ENCODE measurements at regions not wholly inside any gene's neighbourhood (a gene's known extent, or its start where the extent isn't known, plus 50 kb on each side); places are given as distances from the start of the nearest gene placed in this dataset.

DNA sequence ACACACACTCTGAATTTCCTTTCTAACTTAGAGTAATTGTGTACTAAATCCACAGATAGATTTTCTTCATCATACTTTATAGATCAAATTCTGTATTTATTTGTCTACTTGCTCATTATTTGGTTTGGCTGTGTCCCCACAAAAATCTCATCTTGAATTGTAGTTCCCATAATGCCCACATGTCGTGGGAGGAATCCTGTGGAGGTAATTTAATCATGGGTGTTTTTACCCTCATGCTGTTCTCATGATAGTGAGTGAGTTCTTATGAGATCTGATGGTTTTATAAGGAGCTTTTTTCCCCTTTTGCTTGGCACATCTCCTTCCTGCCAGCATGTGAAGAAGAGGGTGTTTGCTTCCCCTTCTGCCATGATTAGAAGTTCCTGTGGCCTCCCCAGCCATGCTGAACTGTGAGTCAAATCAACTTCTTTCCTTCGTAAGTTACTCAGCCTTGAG, 198.3 kb upstream of the TGFBR2 start:
- TF ChIP-seq, protein P1, sequence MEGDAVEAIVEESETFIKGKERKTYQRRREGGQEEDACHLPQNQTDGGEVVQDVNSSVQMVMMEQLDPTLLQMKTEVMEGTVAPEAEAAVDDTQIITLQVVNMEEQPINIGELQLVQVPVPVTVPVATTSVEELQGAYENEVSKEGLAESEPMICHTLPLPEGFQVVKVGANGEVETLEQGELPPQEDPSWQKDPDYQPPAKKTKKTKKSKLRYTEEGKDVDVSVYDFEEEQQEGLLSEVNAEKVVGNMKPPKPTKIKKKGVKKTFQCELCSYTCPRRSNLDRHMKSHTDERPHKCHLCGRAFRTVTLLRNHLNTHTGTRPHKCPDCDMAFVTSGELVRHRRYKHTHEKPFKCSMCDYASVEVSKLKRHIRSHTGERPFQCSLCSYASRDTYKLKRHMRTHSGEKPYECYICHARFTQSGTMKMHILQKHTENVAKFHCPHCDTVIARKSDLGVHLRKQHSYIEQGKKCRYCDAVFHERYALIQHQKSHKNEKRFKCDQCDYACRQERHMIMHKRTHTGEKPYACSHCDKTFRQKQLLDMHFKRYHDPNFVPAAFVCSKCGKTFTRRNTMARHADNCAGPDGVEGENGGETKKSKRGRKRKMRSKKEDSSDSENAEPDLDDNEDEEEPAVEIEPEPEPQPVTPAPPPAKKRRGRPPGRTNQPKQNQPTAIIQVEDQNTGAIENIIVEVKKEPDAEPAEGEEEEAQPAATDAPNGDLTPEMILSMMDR (IDR thresholded peaks at IDR 0.05): no peak
- Mint-ChIP-seq H3K27me3 (ENCODE audit: low read depth, poor library complexity) (no peaks in the 10 kb centered on the region), H3K27ac (no peak overlapping the region), H3K36me3 (ENCODE audit: low read depth) (no peaks in the 10 kb centered on the region), H3K4me3 (no peak overlapping the region), H3K4me1 (no peaks in the 10 kb centered on the region), H3K9me3 (no peaks in the 10 kb centered on the region)
- no peak for DNase-seq

DNA sequence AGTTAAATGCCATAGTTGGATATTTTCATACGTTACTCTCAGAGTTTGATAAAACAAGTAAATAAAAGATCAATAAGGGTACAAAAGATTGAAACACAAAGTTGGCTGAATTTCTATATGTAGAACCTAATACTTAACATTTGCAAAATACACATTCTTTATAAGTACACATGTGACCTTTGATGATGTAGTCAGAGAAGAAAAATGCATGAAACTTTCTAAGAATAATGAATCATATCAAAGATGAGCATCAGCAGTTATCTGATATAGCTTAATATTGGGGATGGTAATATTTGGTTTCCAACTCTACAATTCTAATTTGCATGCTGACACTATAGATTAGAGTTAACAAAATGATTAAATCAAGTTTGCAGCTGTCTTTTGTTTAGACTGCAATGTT, 188.0 kb upstream of the TGFBR2 start:
- no peak overlapping the region for H3K4me3 Mint-ChIP-seq
- TF ChIP-seq, protein P1 (IDR thresholded peaks at IDR 0.05): no peak
- no peaks in the 10 kb centered on the region for H3K9me3 Mint-ChIP-seq
- H3K36me3 Mint-ChIP-seq (ENCODE audit: low read depth): no peaks in the 10 kb centered on the region
- no peak for DNase-seq
- no peak overlapping the region for H3K27ac Mint-ChIP-seq
- H3K4me1 Mint-ChIP-seq: no peaks in the 10 kb centered on the region
- no peaks in the 10 kb centered on the region for H3K27me3 Mint-ChIP-seq (ENCODE audit: low read depth, poor library complexity)

DNA sequence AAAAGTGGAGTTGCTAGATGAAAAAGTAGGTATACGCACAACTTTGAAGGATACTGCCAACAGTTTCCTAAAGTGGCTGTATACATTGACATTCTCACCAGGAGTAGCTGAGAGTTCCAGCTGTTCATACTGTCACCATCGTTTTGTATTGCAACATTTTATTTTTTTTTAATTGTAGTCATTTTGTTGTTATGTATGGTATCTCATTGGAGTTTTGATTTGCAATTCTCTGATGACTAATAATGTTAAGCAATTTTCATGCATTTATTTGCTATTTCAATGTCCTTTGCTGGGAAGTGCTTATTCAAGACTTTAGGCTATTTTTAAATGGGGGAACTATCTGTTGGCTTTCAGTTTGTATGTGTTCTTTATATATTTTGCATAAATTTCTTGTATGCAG, 185.1 kb upstream of the TGFBR2 start:
- no peak overlapping the region for H3K4me3 Mint-ChIP-seq
- TF ChIP-seq, protein P1 (IDR thresholded peaks at IDR 0.05): no peak

DNA sequence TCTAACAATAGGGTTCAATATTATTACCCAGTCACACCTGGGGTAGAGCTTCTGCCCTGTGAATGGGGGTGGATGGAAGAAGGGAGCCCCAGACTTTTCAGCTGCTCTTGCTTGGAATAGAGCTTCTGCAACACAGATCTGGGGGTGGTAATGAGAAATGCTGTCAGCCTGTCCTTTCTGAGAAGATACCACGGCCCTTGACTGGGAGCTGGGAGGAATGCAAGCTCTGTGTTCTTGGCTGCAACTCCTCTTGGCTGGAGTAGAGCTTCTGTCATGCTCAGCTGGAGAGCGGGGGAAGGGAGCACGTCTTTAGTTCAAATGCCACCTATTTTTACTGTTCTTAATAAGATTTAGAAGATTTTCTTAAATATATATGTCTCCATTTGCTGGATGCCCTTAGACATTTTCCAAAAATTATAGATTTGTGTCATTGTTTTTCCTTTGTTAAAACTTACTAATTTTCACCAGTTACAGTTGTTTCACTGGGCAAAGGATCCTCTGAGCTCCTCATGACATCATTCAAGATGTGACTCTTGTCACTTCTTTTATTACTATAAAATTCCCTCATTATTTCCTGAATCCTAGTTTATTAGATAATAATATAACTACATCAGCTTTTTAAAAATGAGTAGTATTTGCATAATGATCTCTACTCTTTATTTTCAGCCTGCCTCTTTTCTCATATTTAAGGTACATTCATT, 180.0 kb upstream of the TGFBR2 start:
- TF ChIP-seq, protein P1 (IDR thresholded peaks at IDR 0.05): no peak
- no peaks in the 10 kb centered on the region for H3K4me1 Mint-ChIP-seq
- no peaks in the 10 kb centered on the region for H3K27me3 Mint-ChIP-seq (ENCODE audit: low read depth, poor library complexity)
- peaks cover 29% of the 10 kb centered on the region for H3K9me3 Mint-ChIP-seq
- H3K27ac Mint-ChIP-seq: no peak overlapping the region
- H3K4me3 Mint-ChIP-seq: no peak overlapping the region
- DNase-seq: no peak
- H3K36me3 Mint-ChIP-seq (ENCODE audit: low read depth): no peaks in the 10 kb centered on the region

More for the DNA sequence above, 185.1 kb upstream of the TGFBR2 start:
- DNase-seq: no peak
- Mint-ChIP-seq H3K36me3 (ENCODE audit: low read depth) (no peaks in the 10 kb centered on the region), H3K27me3 (ENCODE audit: low read depth, poor library complexity) (no peaks in the 10 kb centered on the region), H3K9me3 (no peaks in the 10 kb centered on the region), H3K4me1 (no peaks in the 10 kb centered on the region), H3K27ac (no peak overlapping the region)

DNA sequence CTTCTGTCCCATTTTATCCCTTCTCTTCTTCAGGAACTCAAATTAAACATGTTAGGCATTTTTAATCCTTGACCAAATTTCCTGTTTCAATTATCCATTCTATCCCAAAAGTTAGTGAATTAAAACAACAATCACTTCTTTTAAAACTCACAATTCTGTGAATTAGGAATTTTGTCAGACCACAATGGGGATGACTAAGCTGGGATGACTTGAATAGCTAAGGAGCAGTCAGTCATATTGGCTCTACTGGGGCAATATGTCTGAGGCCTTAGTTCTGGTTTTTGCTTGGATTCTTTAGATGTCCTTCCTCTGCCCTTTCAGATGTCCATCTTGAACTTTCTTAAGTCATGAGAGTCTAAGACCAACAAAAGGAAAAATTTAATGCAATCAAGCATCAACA, 178.2 kb upstream of the TGFBR2 start:
- TF ChIP-seq, protein P1 (IDR thresholded peaks at IDR 0.05): no peak
- Mint-ChIP-seq H3K27me3 (ENCODE audit: low read depth, poor library complexity) (no peaks in the 10 kb centered on the region), H3K4me3 (no peak overlapping the region), H3K9me3 (peaks cover 36% of the 10 kb centered on the region), H3K27ac (no peak overlapping the region), H3K4me1 (no peaks in the 10 kb centered on the region), H3K36me3 (ENCODE audit: low read depth) (no peaks in the 10 kb centered on the region)
- no peak for DNase-seq

DNA sequence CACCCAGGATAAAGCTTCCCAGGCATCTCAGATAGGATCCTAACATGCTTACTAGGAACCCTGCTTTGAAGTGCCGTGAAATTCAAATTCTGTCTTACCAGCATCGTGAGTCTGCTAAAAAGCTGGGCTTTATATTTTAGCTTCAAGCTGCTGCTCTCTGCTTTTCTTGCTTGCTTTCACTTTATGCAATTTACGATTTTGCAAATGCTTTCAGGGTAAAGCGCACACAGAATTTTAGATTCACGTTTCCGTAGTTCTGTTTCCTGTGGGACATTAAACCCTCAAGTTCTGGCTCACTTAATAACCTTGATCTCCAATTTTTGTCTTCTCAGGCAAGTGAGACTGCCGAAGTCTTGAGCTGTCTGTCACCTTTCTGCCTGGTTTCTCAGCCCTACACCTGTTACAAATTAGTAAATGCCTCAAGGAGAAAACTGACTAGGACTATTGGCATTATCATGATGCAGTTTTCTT, 170.5 kb upstream of the TGFBR2 start:
- Mint-ChIP-seq H3K9me3 (peaks cover 13% of the 10 kb centered on the region), H3K27me3 (ENCODE audit: low read depth, poor library complexity) (no peaks in the 10 kb centered on the region), H3K4me3 (no peak overlapping the region), H3K27ac (peak overlapping the region; percentile 92), H3K4me1 (peaks cover 32% of the 10 kb centered on the region), H3K36me3 (ENCODE audit: low read depth) (no peaks in the 10 kb centered on the region)
- no peak for DNase-seq
- TF ChIP-seq, protein P1 (IDR thresholded peaks at IDR 0.05): no peak
